K562 (cell line): ENCODE measurements at regions not wholly inside any gene's neighbourhood (a gene's known extent, or its start where the extent isn't known, plus 50 kb on each side); places are given as distances from the start of the nearest gene placed in this dataset.

Experiments
- ATAC-seq: fragments of 200-7000 bp; cut with Tn5 transposase; 3 replicates; pipeline ENCODE4 v1.9.1; 2020; ENCODE audit warnings: moderate library complexity
- BruUV-seq: library from RNA; stranded (reverse); fragments of 400-500 nt; replicated peaks from 2 replicates; lab custom pipeline; 2021; lab: Mats Ljungman, UMichigan
- CTCF ChIA-PET: fragments of 300-600 bp; formaldehyde crosslinking; extraction: SDS; loops from one replicate; lab custom pipeline; 2021; ENCODE audit warnings: low intra/inter-chr PET ratio; lab: Yijun Ruan, JAX
- POLR2A ChIA-PET: fragments of 300-600, 350-650 bp; sonication (Branson Sonifier 250); formaldehyde crosslinking; extraction: SDS; loops from one replicate; lab custom pipeline; 2021; ENCODE audit warnings: antibody characterized with exemption, inconsistent platforms; lab: Yijun Ruan, JAX
- DNase-seq, 4 experiments: peaks; one replicate each; pipeline versions ENCODE4 v3.0.0 to v3.0.0-alpha.2; 2011 to 2018; ENCODE audit warnings: low spot score in 3 of 4, mixed read lengths in 3 of 4; ENCODE audit errors: extremely low read depth in 1 of 4
- FAIRE-seq: peaks from 2 replicates; lab custom pipeline; 2011; peaks lifted over from hg19 to GRCh38; lab: Jason Lieb, UNC
- H2AFZ ChIP-seq: 2 replicates; pipeline ENCODE4 v1.6.0; 2011; ENCODE audit warnings: low read depth, low read length, control low read depth, inconsistent platforms
- H3K27ac ChIP-seq: fragments of 200-600 bp; 3 replicates; pipeline ENCODE4 v1.8.0; 2011; ENCODE audit warnings: low read depth, mild to moderate bottlenecking, control low read depth, inconsistent platforms, low read length, moderate library complexity, mixed read lengths; ENCODE audit errors: extremely low read depth
- H3K27me3 ChIP-seq, 2 experiments: fragments of 300-600 bp in 1 of 2; 2 replicates in 1 of 2; 3 replicates in 1 of 2; pipeline versions ENCODE4 v1.6.0 to v1.8.0; 2011; ENCODE audit warnings: inconsistent platforms in 2 of 2, low read length in 2 of 2, mild to moderate bottlenecking in 1 of 2, mixed read lengths in 1 of 2, moderate library complexity in 1 of 2; ENCODE audit not compliant: control insufficient read depth in 2 of 2, insufficient read depth in 2 of 2
- H3K36me3 ChIP-seq: fragments of 300-600 bp; 3 replicates; pipeline ENCODE4 v1.8.0; 2011; ENCODE audit warnings: mild to moderate bottlenecking, low read length, inconsistent platforms; ENCODE audit not compliant: control insufficient read depth, insufficient read depth
- H3K4me1 ChIP-seq, 2 experiments: fragments of 200-600 bp in 1 of 2; replicated peaks in 1 of 2; 2 replicates in 1 of 2; 3 replicates in 1 of 2; pipeline versions ENCODE4 v1.5.1 to v1.8.0; 2011; ENCODE audit warnings: inconsistent platforms in 2 of 2, low read length in 2 of 2, mild to moderate bottlenecking in 1 of 2, mixed read lengths in 1 of 2, moderate library complexity in 1 of 2; ENCODE audit not compliant: control insufficient read depth in 2 of 2, insufficient read depth in 2 of 2
- H3K4me2 ChIP-seq: 2 replicates; pipeline ENCODE4 v1.6.1; 2011; ENCODE audit warnings: low read length, control low read depth, inconsistent platforms, mixed read lengths; ENCODE audit not compliant: insufficient read depth
- H3K4me3 ChIP-seq: fragments of 200-600 bp; sonication (generic), shearing (Covaris generic); 2 replicates; pipeline ENCODE4 v1.5.1; 2016; ENCODE audit warnings: control low read depth, inconsistent platforms
- H3K79me2 ChIP-seq: fragments of 200-600 bp; 3 replicates; pipeline ENCODE4 v1.8.0; 2011; ENCODE audit warnings: low read length, inconsistent platforms; ENCODE audit not compliant: control insufficient read depth, insufficient read depth
- H3K9ac ChIP-seq, 2 experiments: 2 replicates each; pipeline versions ENCODE4 v1.6.0 to v1.6.1; 2011; ENCODE audit warnings: low read depth in 2 of 2, low read length in 2 of 2, control low read depth in 1 of 2, inconsistent platforms in 1 of 2, mild to moderate bottlenecking in 1 of 2, mixed read lengths in 1 of 2; ENCODE audit not compliant: insufficient read depth in 1 of 2
- H3K9me1 ChIP-seq: one replicate; pipeline ENCODE4 v1.6.0; 2011; ENCODE audit warnings: inconsistent platforms, mild to moderate bottlenecking, low read length, moderate library complexity; ENCODE audit not compliant: control insufficient read depth, insufficient read depth
- H3K9me3 ChIP-seq: replicated peaks from 2 replicates; pipeline ENCODE4 v1.5.1; 2011; ENCODE audit warnings: low read depth, low read length, inconsistent platforms; ENCODE audit not compliant: control insufficient read depth, insufficient read depth
- H4K20me1 ChIP-seq: replicated peaks from 2 replicates; pipeline ENCODE4 v1.6.1; 2011; ENCODE audit warnings: low read length, inconsistent platforms, mixed read lengths; ENCODE audit not compliant: control insufficient read depth, insufficient read depth
- HMG20A ChIP-seq: fragments of 450-650 bp; formaldehyde crosslinking; conservative IDR thresholded peaks from 2 replicates; pipeline ENCODE4 v1.4.0; 2020; ENCODE audit warnings: mild to moderate bottlenecking, mixed read lengths
- KAT8 ChIP-seq: fragments of 450-650 bp; IDR thresholded peaks from 2 replicates; pipeline ENCODE4 v1.6.1; 2016; ENCODE audit warnings: low read depth, mild to moderate bottlenecking
- NR2C1 ChIP-seq, 2 experiments: fragments of 450-650 bp; IDR thresholded peaks; 2 replicates each; pipeline ENCODE4 v1.6.1; 2017; ENCODE audit warnings: mild to moderate bottlenecking in 2 of 2, antibody characterized with exemption in 1 of 2, inconsistent platforms in 1 of 2, missing compliant biosample characterization in 1 of 2, missing genetic modification characterization in 1 of 2
- PHB2 ChIP-seq: fragments of 450-650 bp; IDR thresholded peaks from 2 replicates; pipeline ENCODE4 v1.6.1; 2017; ENCODE audit warnings: low read depth
- PRPF4 ChIP-seq: fragments of 200-400 bp; formaldehyde crosslinking; IDR thresholded peaks from one replicate; pipeline ENCODE4 v1.6.1; 2017; ENCODE audit warnings: low read length, low read depth, mild to moderate bottlenecking; ENCODE audit not compliant: insufficient read depth, poor library complexity, severe bottlenecking
- SMARCB1 ChIP-seq: IDR thresholded peaks from 2 replicates; pipeline ENCODE4 v1.6.1; 2011; ENCODE audit warnings: improper control_type of control experiment, low read depth; ENCODE audit not compliant: insufficient read length
- SREBF2 ChIP-seq: sonication (generic); formaldehyde crosslinking; IDR thresholded peaks from 2 replicates; pipeline ENCODE4 v1.4.0; 2020; ENCODE audit warnings: mild to moderate bottlenecking, missing genetic modification reagents
- YBX1 ChIP-seq: fragments of 450-650 bp; IDR thresholded peaks from 2 replicates; pipeline ENCODE4 v1.7.1; 2016; ENCODE audit warnings: mild to moderate bottlenecking
- ZNF77 ChIP-seq: fragments of 250-450 bp; sonication (Bioruptor Pico); IDR thresholded peaks from 2 replicates; pipeline ENCODE4 v1.5.0; 2020
- WGBS: fragments of 100-300 bp; shearing (Covaris generic); methylation state at CpG from one replicate; pipeline ENCODE4 v1.1.6; 2016; ENCODE audit warnings: low coverage, mixed read lengths; ENCODE audit not compliant: insufficient coverage; ENCODE audit errors: missing lambda C conversion rate; 5-methylcytosine and 5-hydroxymethylcytosine counted together
- in situ Hi-C: fragments of 300-500 bp; cut with MboI; formaldehyde crosslinking; loops from 4 replicates; pipeline ENCODE4 v1.15.0; 2018; ENCODE audit warnings: inconsistent platforms, mixed read lengths
- intact Hi-C: fragments of 100-400 bp; cut with micrococcal nuclease; formaldehyde crosslinking; loops from 2 replicates; pipeline ENCODE4 v1.14.2; 2022
- TF ChIP-seq, protein P1 (sequence below): IDR thresholded peaks from 2 replicates; pipeline ENCODE4 v1.6.1; 2012; ENCODE audit warnings: low read depth, low read length, improper control_type of control experiment, borderline replicate concordance
- TF ChIP-seq, protein P2 (sequence below): sonication (generic); formaldehyde crosslinking; IDR thresholded peaks from 2 replicates; pipeline ENCODE4 v1.8.1; 2023; ENCODE audit warnings: mild to moderate bottlenecking, missing genetic modification reagents, moderate library complexity
- TF ChIP-seq, protein P3 (sequence below): conservative IDR thresholded peaks from 2 replicates; pipeline ENCODE4 v1.6.1; 2011; ENCODE audit warnings: low read depth, mild to moderate bottlenecking, low read length; ENCODE audit not compliant: control insufficient read depth
- TF ChIP-seq, protein P4 (sequence below): sonication (generic); formaldehyde crosslinking; IDR thresholded peaks from 2 replicates; pipeline ENCODE4 v1.8.0; 2022; ENCODE audit warnings: mild to moderate bottlenecking, missing genetic modification reagents

DNA sequence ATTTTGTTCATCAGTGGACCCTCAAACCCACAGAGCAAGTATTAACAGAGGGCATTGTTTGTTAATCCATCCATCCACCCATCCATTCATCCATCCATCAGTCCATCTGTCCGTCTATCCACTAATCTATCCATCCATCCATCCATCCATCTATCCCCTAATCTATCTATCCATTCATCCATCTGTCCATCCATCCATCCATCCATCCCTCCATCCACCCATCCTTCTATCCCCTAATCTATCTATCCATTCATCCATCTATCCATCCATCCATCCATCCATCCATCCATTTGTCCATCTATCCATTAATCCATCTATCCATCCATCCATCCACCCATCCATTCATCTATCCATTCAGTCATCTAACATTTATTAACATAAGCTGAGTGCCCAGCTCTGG lies 307.3 kb downstream of the MIAT start:
- ChIA-PET POLR2A (no interaction called here), CTCF (no interaction called here)
- no TSS peak for BruUV-seq
- no peak overlapping the region for H3K4me3 ChIP-seq
- H3K79me2 ChIP-seq: no peaks in the 10 kb centered on the region
- no peaks in the 10 kb centered on the region for H3K36me3 ChIP-seq
- H3K4me1 ChIP-seq: no peaks in the 10 kb centered on the region
- WGBS: 0% methylated on average over 1 of the region's 1 CpG
- intact Hi-C loops: no loop called here
- no peaks in the 10 kb centered on the region for H4K20me1 ChIP-seq
- no peak overlapping the region for H3K4me2 ChIP-seq
- no peak overlapping the region for H3K27ac ChIP-seq
- TF ChIP-seq SREBF2 (CRISPR knock-in tag) (no peak), KAT8 (no peak), PHB2 (no peak), HMG20A (CRISPR knock-in tag) (no peak), PRPF4 (no peak), SMARCB1 (no peak), NR2C1 (IDR thresholded peaks at IDR 0.05) (no peak), NR2C1 (tag; IDR thresholded peaks at IDR 0.05) (no peak), YBX1 (no peak), ZNF77 (CRISPR knock-in tag) (no peak)
- TF ChIP-seq, protein P1, sequence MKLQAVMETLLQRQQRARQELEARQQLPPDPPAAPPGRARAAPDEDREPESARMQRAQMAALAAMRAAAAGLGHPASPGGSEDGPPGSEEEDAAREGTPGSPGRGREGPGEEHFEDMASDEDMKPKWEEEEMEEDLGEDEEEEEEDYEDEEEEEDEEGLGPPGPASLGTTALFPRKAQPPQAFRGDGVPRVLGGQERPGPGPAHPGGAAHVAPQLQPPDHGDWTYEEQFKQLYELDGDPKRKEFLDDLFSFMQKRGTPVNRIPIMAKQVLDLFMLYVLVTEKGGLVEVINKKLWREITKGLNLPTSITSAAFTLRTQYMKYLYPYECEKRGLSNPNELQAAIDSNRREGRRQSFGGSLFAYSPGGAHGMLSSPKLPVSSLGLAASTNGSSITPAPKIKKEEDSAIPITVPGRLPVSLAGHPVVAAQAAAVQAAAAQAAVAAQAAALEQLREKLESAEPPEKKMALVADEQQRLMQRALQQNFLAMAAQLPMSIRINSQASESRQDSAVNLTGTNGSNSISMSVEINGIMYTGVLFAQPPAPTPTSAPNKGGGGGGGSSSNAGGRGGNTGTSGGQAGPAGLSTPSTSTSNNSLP: no peak
- TF ChIP-seq, protein P2, sequence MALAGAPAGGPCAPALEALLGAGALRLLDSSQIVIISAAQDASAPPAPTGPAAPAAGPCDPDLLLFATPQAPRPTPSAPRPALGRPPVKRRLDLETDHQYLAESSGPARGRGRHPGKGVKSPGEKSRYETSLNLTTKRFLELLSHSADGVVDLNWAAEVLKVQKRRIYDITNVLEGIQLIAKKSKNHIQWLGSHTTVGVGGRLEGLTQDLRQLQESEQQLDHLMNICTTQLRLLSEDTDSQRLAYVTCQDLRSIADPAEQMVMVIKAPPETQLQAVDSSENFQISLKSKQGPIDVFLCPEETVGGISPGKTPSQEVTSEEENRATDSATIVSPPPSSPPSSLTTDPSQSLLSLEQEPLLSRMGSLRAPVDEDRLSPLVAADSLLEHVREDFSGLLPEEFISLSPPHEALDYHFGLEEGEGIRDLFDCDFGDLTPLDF (CRISPR knock-in tag): no peak
- TF ChIP-seq, protein P3, sequence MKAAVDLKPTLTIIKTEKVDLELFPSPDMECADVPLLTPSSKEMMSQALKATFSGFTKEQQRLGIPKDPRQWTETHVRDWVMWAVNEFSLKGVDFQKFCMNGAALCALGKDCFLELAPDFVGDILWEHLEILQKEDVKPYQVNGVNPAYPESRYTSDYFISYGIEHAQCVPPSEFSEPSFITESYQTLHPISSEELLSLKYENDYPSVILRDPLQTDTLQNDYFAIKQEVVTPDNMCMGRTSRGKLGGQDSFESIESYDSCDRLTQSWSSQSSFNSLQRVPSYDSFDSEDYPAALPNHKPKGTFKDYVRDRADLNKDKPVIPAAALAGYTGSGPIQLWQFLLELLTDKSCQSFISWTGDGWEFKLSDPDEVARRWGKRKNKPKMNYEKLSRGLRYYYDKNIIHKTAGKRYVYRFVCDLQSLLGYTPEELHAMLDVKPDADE: no peak
- TF ChIP-seq, protein P4, sequence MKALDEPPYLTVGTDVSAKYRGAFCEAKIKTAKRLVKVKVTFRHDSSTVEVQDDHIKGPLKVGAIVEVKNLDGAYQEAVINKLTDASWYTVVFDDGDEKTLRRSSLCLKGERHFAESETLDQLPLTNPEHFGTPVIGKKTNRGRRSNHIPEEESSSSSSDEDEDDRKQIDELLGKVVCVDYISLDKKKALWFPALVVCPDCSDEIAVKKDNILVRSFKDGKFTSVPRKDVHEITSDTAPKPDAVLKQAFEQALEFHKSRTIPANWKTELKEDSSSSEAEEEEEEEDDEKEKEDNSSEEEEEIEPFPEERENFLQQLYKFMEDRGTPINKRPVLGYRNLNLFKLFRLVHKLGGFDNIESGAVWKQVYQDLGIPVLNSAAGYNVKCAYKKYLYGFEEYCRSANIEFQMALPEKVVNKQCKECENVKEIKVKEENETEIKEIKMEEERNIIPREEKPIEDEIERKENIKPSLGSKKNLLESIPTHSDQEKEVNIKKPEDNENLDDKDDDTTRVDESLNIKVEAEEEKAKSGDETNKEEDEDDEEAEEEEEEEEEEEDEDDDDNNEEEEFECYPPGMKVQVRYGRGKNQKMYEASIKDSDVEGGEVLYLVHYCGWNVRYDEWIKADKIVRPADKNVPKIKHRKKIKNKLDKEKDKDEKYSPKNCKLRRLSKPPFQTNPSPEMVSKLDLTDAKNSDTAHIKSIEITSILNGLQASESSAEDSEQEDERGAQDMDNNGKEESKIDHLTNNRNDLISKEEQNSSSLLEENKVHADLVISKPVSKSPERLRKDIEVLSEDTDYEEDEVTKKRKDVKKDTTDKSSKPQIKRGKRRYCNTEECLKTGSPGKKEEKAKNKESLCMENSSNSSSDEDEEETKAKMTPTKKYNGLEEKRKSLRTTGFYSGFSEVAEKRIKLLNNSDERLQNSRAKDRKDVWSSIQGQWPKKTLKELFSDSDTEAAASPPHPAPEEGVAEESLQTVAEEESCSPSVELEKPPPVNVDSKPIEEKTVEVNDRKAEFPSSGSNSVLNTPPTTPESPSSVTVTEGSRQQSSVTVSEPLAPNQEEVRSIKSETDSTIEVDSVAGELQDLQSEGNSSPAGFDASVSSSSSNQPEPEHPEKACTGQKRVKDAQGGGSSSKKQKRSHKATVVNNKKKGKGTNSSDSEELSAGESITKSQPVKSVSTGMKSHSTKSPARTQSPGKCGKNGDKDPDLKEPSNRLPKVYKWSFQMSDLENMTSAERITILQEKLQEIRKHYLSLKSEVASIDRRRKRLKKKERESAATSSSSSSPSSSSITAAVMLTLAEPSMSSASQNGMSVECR (CRISPR knock-in tag): no peak
- in situ Hi-C loops: no loop called here
- no peaks in the 10 kb centered on the region for H3K9me1 ChIP-seq
- H3K9me3 ChIP-seq: no peaks in the 10 kb centered on the region
- no peak for ATAC-seq
- H3K9ac ChIP-seq: no peak overlapping the region
- no peak for FAIRE-seq
- H3K27me3 ChIP-seq: no peaks in the 10 kb centered on the region
- no peak for DNase-seq
- no peak overlapping the region for H2AFZ ChIP-seq
